Karpas-422 (cell line): ENCODE measurements at regions not wholly inside any gene's neighbourhood (a gene's known extent, or its start where the extent isn't known, plus 50 kb on each side); places are given as distances from the start of the nearest gene placed in this dataset.

Experiments used
- DNase-seq: peaks from one replicate; pipeline ENCODE4 v3.0.0-alpha.2; 2015
- H2AFZ ChIP-seq: fragments of 200-600 bp; sonication (generic); 2 replicates; pipeline ENCODE4 v1.6.1; 2014; ENCODE audit warnings: antibody characterized with exemption, low read length, mixed read lengths
- H3K27ac ChIP-seq: fragments of 200-600 bp; sonication (generic); 2 replicates; pipeline ENCODE4 v1.5.1; 2014; ENCODE audit warnings: mild to moderate bottlenecking, low read length, moderate library complexity
- H3K27me3 ChIP-seq: fragments of 200-600 bp; sonication (generic); 2 replicates; pipeline ENCODE4 v1.6.1; 2014; ENCODE audit warnings: low read length, mixed read lengths
- H3K36me3 ChIP-seq: fragments of 200-600 bp; sonication (generic); 2 replicates; pipeline ENCODE4 v1.6.1; 2014; ENCODE audit warnings: low read length, mixed read lengths; ENCODE audit not compliant: insufficient read depth
- H3K4me1 ChIP-seq: fragments of 200-600 bp; sonication (generic); 2 replicates; pipeline ENCODE4 v1.6.1; 2014; ENCODE audit warnings: mild to moderate bottlenecking, low read length, mixed read lengths
- H3K4me2 ChIP-seq: fragments of 200-600 bp; sonication (generic); 2 replicates; pipeline ENCODE4 v1.6.1; 2014; ENCODE audit warnings: low read length, low read depth, mild to moderate bottlenecking; ENCODE audit not compliant: poor library complexity, severe bottlenecking
- H3K4me3 ChIP-seq: fragments of 200-600 bp; sonication (generic); 2 replicates; pipeline ENCODE4 v1.5.1; 2014; ENCODE audit warnings: mild to moderate bottlenecking, antibody characterized with exemption, low read length, mixed read lengths
- H3K79me2 ChIP-seq: fragments of 200-600 bp; sonication (generic); 2 replicates; pipeline ENCODE4 v1.6.1; 2014; ENCODE audit warnings: mild to moderate bottlenecking, low read length, mixed read lengths
- H3K9ac ChIP-seq: fragments of 200-600 bp; sonication (generic); 2 replicates; pipeline ENCODE4 v1.6.0; 2014; ENCODE audit warnings: low read length
- H3K9me2 ChIP-seq: fragments of 200-600 bp; sonication (generic), shearing (Covaris generic); replicated peaks from 2 replicates; pipeline ENCODE4 v1.6.0; 2014; ENCODE audit warnings: mild to moderate bottlenecking, low read length, moderate library complexity; ENCODE audit not compliant: insufficient read depth
- H3K9me3 ChIP-seq: fragments of 300-700, 200-600 bp; sonication (generic); 2 replicates; pipeline ENCODE4 v1.6.1; 2014; ENCODE audit warnings: low read length, mixed read lengths
- H4K20me1 ChIP-seq: fragments of 200-600 bp; sonication (generic); 2 replicates; pipeline ENCODE4 v1.6.1; 2014; ENCODE audit warnings: mild to moderate bottlenecking, antibody characterized with exemption, low read length, low read depth; ENCODE audit not compliant: insufficient read depth

- Histone ChIP-seq H3K9ac (no peak overlapping the region), H2AFZ (no peak overlapping the region), H3K4me2 (no peak overlapping the region), H3K4me3 (no peak overlapping the region), H3K9me3 (no peaks in the 10 kb centered on the region), H3K27me3 (no peaks in the 10 kb centered on the region), H3K27ac (no peak overlapping the region), H3K36me3 (no peaks in the 10 kb centered on the region), H4K20me1 (no peaks in the 10 kb centered on the region), H3K79me2 (no peaks in the 10 kb centered on the region), H3K4me1 (no peaks in the 10 kb centered on the region), H3K9me2 (no peaks in the 10 kb centered on the region)
- DNase-seq = no peak
Observed at GRCh38 chr3:59436164-59436958, 386.5 kb upstream of the CFAP20DC start.

GRCh38 chr3:59433546-59433945 is 383.7 kb upstream of the CFAP20DC start:
- H3K9me2 ChIP-seq = no peaks in the 10 kb centered on the region
- DNase-seq = no peak
- no peaks in the 10 kb centered on the region for H3K36me3 ChIP-seq
- H3K4me3 ChIP-seq = no peak overlapping the region
- H3K27me3 ChIP-seq = no peaks in the 10 kb centered on the region
- no peaks in the 10 kb centered on the region for H3K79me2 ChIP-seq
- H2AFZ ChIP-seq = no peak overlapping the region
- no peak overlapping the region for H3K9ac ChIP-seq
- H3K9me3 ChIP-seq = no peaks in the 10 kb centered on the region
- H3K27ac ChIP-seq = no peak overlapping the region
- H3K4me2 ChIP-seq = no peak overlapping the region
- H3K4me1 ChIP-seq = no peaks in the 10 kb centered on the region
- no peaks in the 10 kb centered on the region for H4K20me1 ChIP-seq

- Histone ChIP-seq H3K9me3 (no peaks in the 10 kb centered on the region), H3K4me2 (no peak overlapping the region), H3K79me2 (no peaks in the 10 kb centered on the region), H4K20me1 (no peaks in the 10 kb centered on the region), H3K9ac (no peak overlapping the region), H3K27ac (no peak overlapping the region), H3K4me3 (no peak overlapping the region), H3K27me3 (no peaks in the 10 kb centered on the region), H3K9me2 (no peaks in the 10 kb centered on the region), H3K4me1 (no peaks in the 10 kb centered on the region), H2AFZ (no peak overlapping the region), H3K36me3 (no peaks in the 10 kb centered on the region)
- no peak for DNase-seq
Observed at GRCh38 chr3:59432665-59433064, 382.8 kb upstream of the CFAP20DC start.

- no peak overlapping the region for H3K4me3 ChIP-seq
- DNase-seq = no peak
- no peaks in the 10 kb centered on the region for H3K4me1 ChIP-seq
- H3K36me3 ChIP-seq = no peaks in the 10 kb centered on the region
- no peaks in the 10 kb centered on the region for H3K27me3 ChIP-seq
- H3K79me2 ChIP-seq = no peaks in the 10 kb centered on the region
- H3K9me2 ChIP-seq = no peaks in the 10 kb centered on the region
- H3K9ac ChIP-seq = no peak overlapping the region
- no peaks in the 10 kb centered on the region for H4K20me1 ChIP-seq
- H3K4me2 ChIP-seq = no peak overlapping the region
- H2AFZ ChIP-seq = no peak overlapping the region
- H3K9me3 ChIP-seq = no peaks in the 10 kb centered on the region
- H3K27ac ChIP-seq = no peak overlapping the region
Observed at GRCh38 chr3:59430341-59430740, 380.5 kb upstream of the CFAP20DC start.

- H3K27me3 ChIP-seq = no peaks in the 10 kb centered on the region
- H3K4me1 ChIP-seq = no peaks in the 10 kb centered on the region
- no peak overlapping the region for H3K9ac ChIP-seq
- H3K9me2 ChIP-seq = no peaks in the 10 kb centered on the region
- DNase-seq = no peak
- H3K79me2 ChIP-seq = no peaks in the 10 kb centered on the region
- H4K20me1 ChIP-seq = no peaks in the 10 kb centered on the region
- no peak overlapping the region for H2AFZ ChIP-seq
- no peaks in the 10 kb centered on the region for H3K36me3 ChIP-seq
- no peak overlapping the region for H3K4me3 ChIP-seq
- no peaks in the 10 kb centered on the region for H3K9me3 ChIP-seq
- H3K27ac ChIP-seq = no peak overlapping the region
- H3K4me2 ChIP-seq = no peak overlapping the region
Observed at GRCh38 chr3:59429198-59429597, 379.4 kb upstream of the CFAP20DC start.

- Histone ChIP-seq H3K9ac (no peak overlapping the region), H3K9me3 (no peaks in the 10 kb centered on the region)
- DNase-seq = no peak
Observed at GRCh38 chr3:59426821-59427565, 377.2 kb upstream of the CFAP20DC start.

GRCh38 chr3:59425942-59426341 is 376.1 kb upstream of the CFAP20DC start:
- H4K20me1 ChIP-seq = no peaks in the 10 kb centered on the region
- H3K9me2 ChIP-seq = no peaks in the 10 kb centered on the region
- DNase-seq = no peak
- no peak overlapping the region for H3K4me2 ChIP-seq
- H3K27me3 ChIP-seq = no peaks in the 10 kb centered on the region
- no peaks in the 10 kb centered on the region for H3K4me1 ChIP-seq
- H3K36me3 ChIP-seq = no peaks in the 10 kb centered on the region
- H2AFZ ChIP-seq = no peak overlapping the region
- H3K9ac ChIP-seq = no peak overlapping the region
- H3K27ac ChIP-seq = no peak overlapping the region
- H3K9me3 ChIP-seq = no peaks in the 10 kb centered on the region
- no peaks in the 10 kb centered on the region for H3K79me2 ChIP-seq
- no peak overlapping the region for H3K4me3 ChIP-seq

More at GRCh38 chr3:59426821-59427565, 377.2 kb upstream of the CFAP20DC start:
- Histone ChIP-seq H2AFZ (no peak overlapping the region), H3K27ac (no peak overlapping the region), H3K79me2 (no peaks in the 10 kb centered on the region), H3K4me1 (no peaks in the 10 kb centered on the region), H3K4me2 (no peak overlapping the region), H3K27me3 (no peaks in the 10 kb centered on the region), H3K36me3 (no peaks in the 10 kb centered on the region), H4K20me1 (no peaks in the 10 kb centered on the region), H3K4me3 (no peak overlapping the region), H3K9me2 (no peaks in the 10 kb centered on the region)

GRCh38 chr3:59425371-59425770 is 375.5 kb upstream of the CFAP20DC start:
- Histone ChIP-seq H3K27ac (no peak overlapping the region), H3K4me1 (no peaks in the 10 kb centered on the region), H3K9me2 (no peaks in the 10 kb centered on the region), H3K4me3 (no peak overlapping the region), H4K20me1 (no peaks in the 10 kb centered on the region), H3K79me2 (no peaks in the 10 kb centered on the region), H3K4me2 (no peak overlapping the region), H3K27me3 (no peaks in the 10 kb centered on the region), H3K9ac (no peak overlapping the region), H2AFZ (no peak overlapping the region), H3K36me3 (no peaks in the 10 kb centered on the region), H3K9me3 (no peaks in the 10 kb centered on the region)
- no peak for DNase-seq
